Astrocyte (in vitro differentiated cells and primary cell): ENCODE measurements at regions not wholly inside any gene's neighbourhood (a gene's known extent, or its start where the extent isn't known, plus 50 kb on each side); places are given as distances from the start of the nearest gene placed in this dataset.

ENCODE experiments used
- CTCF ChIP-seq: IDR thresholded peaks from 2 replicates; pipeline ENCODE4 v1.5.1; 2011; ENCODE audit warnings: low read depth, mild to moderate bottlenecking, inconsistent platforms, low read length, moderate library complexity; ENCODE audit not compliant: insufficient read depth
- EZH2 ChIP-seq: IDR thresholded peaks from 2 replicates; pipeline ENCODE4 v1.6.1; 2012; ENCODE audit warnings: mild to moderate bottlenecking, low read length, inconsistent platforms; ENCODE audit not compliant: insufficient read depth

DNA sequence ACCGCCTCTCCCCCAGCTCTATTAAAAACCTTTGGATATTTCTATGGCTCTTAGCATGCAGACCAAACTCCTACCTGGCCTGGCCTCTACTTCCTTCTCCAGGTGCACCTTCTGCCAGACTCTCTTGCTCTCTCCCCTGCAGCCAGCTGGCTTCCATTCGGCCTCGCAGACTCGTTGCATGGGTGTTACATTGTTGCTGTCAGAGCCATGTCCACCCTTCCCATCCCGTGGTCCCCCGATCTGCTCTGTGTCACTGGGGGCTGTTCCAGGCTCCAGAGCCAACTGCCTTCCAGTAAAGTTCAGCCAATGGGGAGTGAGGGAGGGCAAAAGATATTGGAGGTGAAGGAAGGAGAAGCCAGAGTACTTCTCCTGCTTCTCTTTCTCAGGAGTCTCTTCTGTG is 112.5 kb upstream of the LGALSL start:
- TF ChIP-seq CTCF (no peak), EZH2 (no peak)
